ENCODE measurements at regions not wholly inside any gene's neighbourhood (a gene's known extent, or its start where the extent isn't known, plus 50 kb on each side); places are given as distances from the start of the nearest gene placed in this dataset.

DNA sequence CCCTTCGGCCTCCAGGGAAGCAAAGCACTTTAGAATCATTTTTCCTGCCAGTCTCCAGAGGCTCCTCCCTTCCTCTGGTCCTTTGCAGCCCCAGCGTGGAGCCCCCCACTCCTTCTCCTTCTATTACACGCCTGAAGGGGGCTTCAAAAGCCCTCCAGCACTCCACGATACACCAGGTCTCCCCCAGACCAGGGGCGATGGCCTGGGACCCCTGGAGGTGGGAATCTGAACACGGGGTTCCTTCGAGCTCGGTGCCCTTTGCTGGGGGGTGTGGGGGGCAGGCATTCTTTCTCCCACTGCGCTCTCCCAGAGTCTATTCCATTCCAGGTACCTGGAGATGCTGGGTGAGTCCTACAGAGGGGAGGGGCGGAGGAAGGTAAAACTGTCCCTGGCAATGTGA is 97.6 kb downstream of the HMX1 start:
- H3K27me3 ChIP-seq (replicated peaks; ENCODE audit: insufficient read depth, low read depth, low read length, poor library complexity), result peaks cover 6% of the 10 kb centered on the region
- no TSS peak for BruUV-seq (replicated peaks)
- POLR2A ChIA-PET (ENCODE audit: low non-redundant PET), result no interaction called here

GRCh38 chr4:8773124-8773931 is 98.3 kb downstream of the HMX1 start:
- H3K27ac ChIP-seq (ENCODE audit: low read depth, low read length, poor library complexity, severe bottlenecking), result no peak overlapping the region
- no peak overlapping the region for H3K4me3 ChIP-seq (ENCODE audit: low read depth, low read length, poor library complexity, severe bottlenecking)
- no TSS peak for BruUV-seq (replicated peaks)
- intact Hi-C loops (cut with micrococcal nuclease; ENCODE audit: unreplicated experiment), result no loop called here
- H3K27me3 ChIP-seq (replicated peaks; ENCODE audit: insufficient read depth, low read depth, low read length, poor library complexity), result peaks cover 6% of the 10 kb centered on the region
- H3K9me3 ChIP-seq (ENCODE audit: low read depth, low read length, poor library complexity, severe bottlenecking), result no peaks in the 10 kb centered on the region
- TF ChIP-seq, protein P1, sequence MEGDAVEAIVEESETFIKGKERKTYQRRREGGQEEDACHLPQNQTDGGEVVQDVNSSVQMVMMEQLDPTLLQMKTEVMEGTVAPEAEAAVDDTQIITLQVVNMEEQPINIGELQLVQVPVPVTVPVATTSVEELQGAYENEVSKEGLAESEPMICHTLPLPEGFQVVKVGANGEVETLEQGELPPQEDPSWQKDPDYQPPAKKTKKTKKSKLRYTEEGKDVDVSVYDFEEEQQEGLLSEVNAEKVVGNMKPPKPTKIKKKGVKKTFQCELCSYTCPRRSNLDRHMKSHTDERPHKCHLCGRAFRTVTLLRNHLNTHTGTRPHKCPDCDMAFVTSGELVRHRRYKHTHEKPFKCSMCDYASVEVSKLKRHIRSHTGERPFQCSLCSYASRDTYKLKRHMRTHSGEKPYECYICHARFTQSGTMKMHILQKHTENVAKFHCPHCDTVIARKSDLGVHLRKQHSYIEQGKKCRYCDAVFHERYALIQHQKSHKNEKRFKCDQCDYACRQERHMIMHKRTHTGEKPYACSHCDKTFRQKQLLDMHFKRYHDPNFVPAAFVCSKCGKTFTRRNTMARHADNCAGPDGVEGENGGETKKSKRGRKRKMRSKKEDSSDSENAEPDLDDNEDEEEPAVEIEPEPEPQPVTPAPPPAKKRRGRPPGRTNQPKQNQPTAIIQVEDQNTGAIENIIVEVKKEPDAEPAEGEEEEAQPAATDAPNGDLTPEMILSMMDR (conservative IDR thresholded peaks at IDR 0.05; ENCODE audit: low read depth, low read length), result no peak
- TF ChIP-seq EZH2 (IDR thresholded peaks at IDR 0.05; ENCODE audit: borderline replicate concordance, low read depth, low read length, poor library complexity, severe bottlenecking), result no peak
- H3K4me1 ChIP-seq (ENCODE audit: insufficient read depth, low read length, poor library complexity, severe bottlenecking), result no peaks in the 10 kb centered on the region
- CTCF ChIA-PET, result no interaction called here
- DNase-seq (ENCODE audit: low spot score), result no peak
- no peaks in the 10 kb centered on the region for H3K36me3 ChIP-seq (ENCODE audit: insufficient read depth, low read length, poor library complexity, severe bottlenecking)
- POLR2A ChIA-PET (ENCODE audit: low non-redundant PET), result no interaction called here

More for the DNA sequence above, 97.6 kb downstream of the HMX1 start:
- CTCF ChIA-PET, result no interaction called here
- TF ChIP-seq, protein P1 (conservative IDR thresholded peaks at IDR 0.05; ENCODE audit: low read depth, low read length), result no peak
- TF ChIP-seq EZH2 (IDR thresholded peaks at IDR 0.05; ENCODE audit: borderline replicate concordance, low read depth, low read length, poor library complexity, severe bottlenecking), result no peak
- Histone ChIP-seq H3K36me3 (ENCODE audit: insufficient read depth, low read length, poor library complexity, severe bottlenecking) (no peaks in the 10 kb centered on the region), H3K4me3 (ENCODE audit: low read depth, low read length, poor library complexity, severe bottlenecking) (no peak overlapping the region), H3K4me1 (ENCODE audit: insufficient read depth, low read length, poor library complexity, severe bottlenecking) (no peaks in the 10 kb centered on the region), H3K9me3 (ENCODE audit: low read depth, low read length, poor library complexity, severe bottlenecking) (no peaks in the 10 kb centered on the region), H3K27ac (ENCODE audit: low read depth, low read length, poor library complexity, severe bottlenecking) (no peak overlapping the region)
- DNase-seq (ENCODE audit: low spot score), result no peak
- intact Hi-C loops (cut with micrococcal nuclease; ENCODE audit: unreplicated experiment), result no loop called here

GRCh38 chr4:8772499-8773123 is 99.0 kb downstream of the HMX1 start:
- H3K27me3 ChIP-seq (replicated peaks; ENCODE audit: insufficient read depth, low read depth, low read length, poor library complexity), result peaks cover 6% of the 10 kb centered on the region
- H3K27ac ChIP-seq (ENCODE audit: low read depth, low read length, poor library complexity, severe bottlenecking), result no peak overlapping the region
- no peak for DNase-seq (ENCODE audit: low spot score)
- ChIA-PET POLR2A (ENCODE audit: low non-redundant PET) (no interaction called here), CTCF (no interaction called here)
- no peaks in the 10 kb centered on the region for H3K4me1 ChIP-seq (ENCODE audit: insufficient read depth, low read length, poor library complexity, severe bottlenecking)
- no peak overlapping the region for H3K4me3 ChIP-seq (ENCODE audit: low read depth, low read length, poor library complexity, severe bottlenecking)
- TF ChIP-seq, protein P1 (conservative IDR thresholded peaks at IDR 0.05; ENCODE audit: low read depth, low read length), result no peak
- intact Hi-C loops (cut with micrococcal nuclease; ENCODE audit: unreplicated experiment), result no loop called here
- BruUV-seq (replicated peaks), result no TSS peak
- H3K36me3 ChIP-seq (ENCODE audit: insufficient read depth, low read length, poor library complexity, severe bottlenecking), result no peaks in the 10 kb centered on the region
- no peaks in the 10 kb centered on the region for H3K9me3 ChIP-seq (ENCODE audit: low read depth, low read length, poor library complexity, severe bottlenecking)

All from A673 (cell line).